GM23338 (cell line): ENCODE measurements at regions not wholly inside any gene's neighbourhood (a gene's known extent, or its start where the extent isn't known, plus 50 kb on each side); places are given as distances from the start of the nearest gene placed in this dataset.

Source experiments
- ATAC-seq: fragments of 200-7000 bp; cut with Tn5 transposase; 3 replicates; pipeline ENCODE4 v1.9.1; 2020
- DNase-seq: peaks from one replicate; pipeline ENCODE4 v3.0.0-alpha.2; 2015; ENCODE audit warnings: low spot score
- H2AFZ ChIP-seq: fragments of 200-600 bp; sonication (generic); 2 replicates; pipeline ENCODE4 v1.8.0; 2016; ENCODE audit warnings: antibody characterized with exemption, mild to moderate bottlenecking, moderate library complexity
- H3F3A ChIP-seq: fragments of 200-600 bp; sonication (generic); replicated peaks from 2 replicates; pipeline ENCODE4 v1.8.0; 2017; ENCODE audit warnings: antibody characterized with exemption, mixed run types, low read depth
- H3K27ac ChIP-seq: fragments of 200-600 bp; sonication (generic); 2 replicates; pipeline ENCODE4 v1.6.1; 2016; ENCODE audit warnings: low read depth
- H3K27me3 ChIP-seq: fragments of 200-600 bp; sonication (generic); 2 replicates; pipeline ENCODE4 v1.8.0; 2016; ENCODE audit warnings: mild to moderate bottlenecking, mixed run types, moderate library complexity; ENCODE audit not compliant: insufficient read depth
- H3K36me3 ChIP-seq: fragments of 200-600 bp; sonication (generic); 2 replicates; pipeline ENCODE4 v1.8.0; 2016; ENCODE audit warnings: mild to moderate bottlenecking; ENCODE audit not compliant: insufficient read depth
- H3K4me1 ChIP-seq: fragments of 200-600 bp; sonication (generic); 2 replicates; pipeline ENCODE4 v1.8.0; 2016; ENCODE audit warnings: mild to moderate bottlenecking, moderate library complexity; ENCODE audit not compliant: insufficient read depth
- H3K4me2 ChIP-seq: fragments of 200-600 bp; sonication (generic); 2 replicates; pipeline ENCODE4 v1.7.1; 2017; ENCODE audit warnings: mixed run types
- H3K4me3 ChIP-seq: fragments of 200-600 bp; sonication (generic); 2 replicates; pipeline ENCODE4 v1.6.1; 2016; ENCODE audit warnings: mixed run types
- H3K79me2 ChIP-seq: fragments of 200-600 bp; sonication (generic); replicated peaks from 2 replicates; pipeline ENCODE4 v1.8.0; 2017; ENCODE audit warnings: mild to moderate bottlenecking; ENCODE audit not compliant: insufficient read depth
- H3K9me2 ChIP-seq: fragments of 200-600 bp; sonication (generic); 2 replicates; pipeline ENCODE4 v1.8.0; 2017; ENCODE audit not compliant: insufficient read depth
- H4K20me1 ChIP-seq: fragments of 200-600 bp; sonication (generic); replicated peaks from 2 replicates; pipeline ENCODE4 v1.8.0; 2017; ENCODE audit warnings: mild to moderate bottlenecking; ENCODE audit not compliant: insufficient read depth
- H3K27ac Mint-ChIP-seq: 2 replicates; pipeline ENCODE4 v1.8.0; 2020; ENCODE audit warnings: inconsistent platforms, mild to moderate bottlenecking, moderate library complexity, mixed read lengths
- H3K27me3 Mint-ChIP-seq: 3 replicates; pipeline ENCODE4 v1.8.0; 2022; ENCODE audit warnings: low read depth, mild to moderate bottlenecking, moderate library complexity, mixed read lengths, inconsistent platforms; ENCODE audit not compliant: insufficient read depth, poor library complexity
- H3K36me3 Mint-ChIP-seq: 3 replicates; pipeline ENCODE4 v1.8.0; 2021; ENCODE audit warnings: low read depth, mild to moderate bottlenecking, inconsistent platforms, moderate library complexity, mixed read lengths
- H3K4me1 Mint-ChIP-seq: 3 replicates; pipeline ENCODE4 v1.8.0; 2020; ENCODE audit warnings: mild to moderate bottlenecking, inconsistent platforms, mixed read lengths
- H3K4me3 Mint-ChIP-seq: 3 replicates; pipeline ENCODE4 v1.8.0; 2021; ENCODE audit warnings: moderate library complexity, mild to moderate bottlenecking, inconsistent platforms, mixed read lengths
- H3K9me3 Mint-ChIP-seq: 3 replicates; pipeline ENCODE4 v1.8.0; 2020; ENCODE audit warnings: moderate library complexity, mild to moderate bottlenecking, inconsistent platforms, mixed read lengths
- CREB1 ChIP-seq: fragments of 250-450 bp; sonication (Bioruptor Pico); IDR thresholded peaks from 2 replicates; pipeline ENCODE4 v1.5.0; 2020; ENCODE audit warnings: low read depth, mild to moderate bottlenecking, moderate library complexity
- EZH2 ChIP-seq: fragments of 200-600 bp; sonication (generic); IDR thresholded peaks from one replicate; pipeline ENCODE4 v1.8.0; 2017; ENCODE audit warnings: antibody characterized with exemption, mild to moderate bottlenecking, low read depth; ENCODE audit not compliant: unreplicated experiment
- EZH2phosphoT487 ChIP-seq: fragments of 200-600 bp; sonication (generic); IDR thresholded peaks from one replicate; pipeline ENCODE4 v1.8.1; 2018; ENCODE audit warnings: antibody characterized with exemption; ENCODE audit not compliant: unreplicated experiment
- JUNB ChIP-seq: IDR thresholded peaks from one replicate; pipeline ENCODE4 v1.6.1; 2016; ENCODE audit warnings: antibody characterized with exemption; ENCODE audit not compliant: unreplicated experiment
- NANOG ChIP-seq: IDR thresholded peaks from 2 replicates; pipeline ENCODE4 v1.6.1; 2016; ENCODE audit warnings: antibody characterized with exemption, borderline replicate concordance
- STAT1 ChIP-seq: IDR thresholded peaks from one replicate; pipeline ENCODE4 v1.6.1; 2016; ENCODE audit warnings: antibody characterized with exemption; ENCODE audit not compliant: unreplicated experiment
- ZNF114 ChIP-seq: fragments of 250-450 bp; sonication (Bioruptor Pico); IDR thresholded peaks from 2 replicates; pipeline ENCODE4 v1.5.0; 2020; ENCODE audit warnings: mild to moderate bottlenecking, moderate library complexity
- ZNF331 ChIP-seq: fragments of 250-450 bp; sonication (Bioruptor Pico); IDR thresholded peaks from 2 replicates; pipeline ENCODE4 v1.5.0; 2020; ENCODE audit warnings: low read depth, mild to moderate bottlenecking, moderate library complexity
- TF ChIP-seq, protein P1 (sequence below): IDR thresholded peaks from 2 replicates; pipeline ENCODE4 v1.6.1; 2016; ENCODE audit warnings: antibody characterized with exemption
- TF ChIP-seq, protein P2 (sequence below): fragments of 250-450 bp; sonication (Bioruptor Pico); IDR thresholded peaks from 2 replicates; pipeline ENCODE4 v1.5.0; 2020; ENCODE audit warnings: mild to moderate bottlenecking, moderate library complexity

DNA sequence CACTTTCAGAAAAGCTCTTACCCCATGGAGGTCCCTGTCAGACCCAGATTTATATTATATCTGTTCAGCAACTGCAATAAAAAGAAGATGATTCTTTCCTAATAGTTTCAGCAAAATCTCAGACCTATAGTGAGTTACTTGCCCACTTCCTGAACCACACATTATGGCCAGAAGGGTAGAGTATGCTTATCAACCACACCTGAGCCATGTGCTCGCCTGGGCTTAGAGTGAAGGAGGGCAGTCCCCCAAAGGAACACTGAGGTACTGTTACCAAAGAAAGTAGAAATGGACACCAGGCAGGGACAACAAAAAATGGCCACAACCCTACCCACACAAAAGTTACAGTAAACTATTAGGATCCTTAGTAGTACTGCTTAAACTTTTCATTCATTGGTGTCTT lies 128.7 kb downstream of the ZNF608 start (continued):
- TF ChIP-seq STAT1 (no peak), NANOG (no peak), ZNF114 (no peak), ZNF331 (CRISPR knock-in tag) (no peak)

DNA sequence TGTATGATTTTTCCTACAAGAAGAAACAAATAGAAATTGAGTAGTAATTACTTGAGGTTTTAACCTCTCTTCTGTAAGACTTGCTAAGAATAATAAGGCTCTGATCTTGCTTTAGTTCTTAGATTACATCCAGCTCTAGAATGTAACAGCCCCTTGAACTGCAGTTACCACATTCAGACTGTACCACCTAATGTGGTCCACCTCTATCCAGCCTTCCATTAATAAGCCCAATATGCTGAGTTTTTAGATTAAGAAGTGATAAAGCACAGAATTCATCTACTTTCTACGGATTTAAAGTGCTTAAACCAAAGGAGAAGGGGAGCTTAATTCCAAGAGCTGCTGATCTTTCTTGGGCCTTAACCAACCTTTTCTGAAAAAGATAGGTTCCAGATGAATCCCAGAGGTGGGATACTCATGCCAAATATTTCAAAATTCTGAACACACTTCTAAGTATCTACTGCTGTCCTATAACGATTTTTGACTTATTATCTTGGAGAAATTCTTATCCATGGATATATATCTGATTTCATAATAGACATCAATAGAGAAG lies 131.5 kb downstream of the ZNF608 start:
- no peak overlapping the region for H3K27ac Mint-ChIP-seq

More for the DNA sequence above, 131.5 kb downstream of the ZNF608 start:
- Histone ChIP-seq H3K4me2 (no peak overlapping the region), H3K4me1 (no peaks in the 10 kb centered on the region), H3K27me3 (no peaks in the 10 kb centered on the region), H2AFZ (no peak overlapping the region), H3K36me3 (no peaks in the 10 kb centered on the region), H3K9me2 (peaks cover 8% of the 10 kb centered on the region; the same call in 1 of the 2 replicates), H3F3A (no peaks in the 10 kb centered on the region), H3K4me3 (no peak overlapping the region), H3K27ac (no peak overlapping the region), H4K20me1 (no peaks in the 10 kb centered on the region), H3K79me2 (no peaks in the 10 kb centered on the region)
- Mint-ChIP-seq H3K4me1 (peaks cover 11% of the 10 kb centered on the region; the same call in 2 of the 3 replicates), H3K9me3 (no peaks in the 10 kb centered on the region), H3K36me3 (0 out of 3 replicates have a peak, but pooled peaks cover 2% of the 10 kb centered on the region), H3K27me3 (peaks cover 3% of the 10 kb centered on the region), H3K4me3 (no peak overlapping the region)
- no peak for DNase-seq
- no peak for ATAC-seq
- TF ChIP-seq STAT1 (no peak), CREB1 (no peak), JUNB (no peak), ZNF331 (CRISPR knock-in tag) (no peak), NANOG (no peak), EZH2 (no peak), EZH2phosphoT487 (no peak)
- TF ChIP-seq, protein P1, sequence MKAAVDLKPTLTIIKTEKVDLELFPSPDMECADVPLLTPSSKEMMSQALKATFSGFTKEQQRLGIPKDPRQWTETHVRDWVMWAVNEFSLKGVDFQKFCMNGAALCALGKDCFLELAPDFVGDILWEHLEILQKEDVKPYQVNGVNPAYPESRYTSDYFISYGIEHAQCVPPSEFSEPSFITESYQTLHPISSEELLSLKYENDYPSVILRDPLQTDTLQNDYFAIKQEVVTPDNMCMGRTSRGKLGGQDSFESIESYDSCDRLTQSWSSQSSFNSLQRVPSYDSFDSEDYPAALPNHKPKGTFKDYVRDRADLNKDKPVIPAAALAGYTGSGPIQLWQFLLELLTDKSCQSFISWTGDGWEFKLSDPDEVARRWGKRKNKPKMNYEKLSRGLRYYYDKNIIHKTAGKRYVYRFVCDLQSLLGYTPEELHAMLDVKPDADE = no peak
- TF ChIP-seq, protein P2, sequence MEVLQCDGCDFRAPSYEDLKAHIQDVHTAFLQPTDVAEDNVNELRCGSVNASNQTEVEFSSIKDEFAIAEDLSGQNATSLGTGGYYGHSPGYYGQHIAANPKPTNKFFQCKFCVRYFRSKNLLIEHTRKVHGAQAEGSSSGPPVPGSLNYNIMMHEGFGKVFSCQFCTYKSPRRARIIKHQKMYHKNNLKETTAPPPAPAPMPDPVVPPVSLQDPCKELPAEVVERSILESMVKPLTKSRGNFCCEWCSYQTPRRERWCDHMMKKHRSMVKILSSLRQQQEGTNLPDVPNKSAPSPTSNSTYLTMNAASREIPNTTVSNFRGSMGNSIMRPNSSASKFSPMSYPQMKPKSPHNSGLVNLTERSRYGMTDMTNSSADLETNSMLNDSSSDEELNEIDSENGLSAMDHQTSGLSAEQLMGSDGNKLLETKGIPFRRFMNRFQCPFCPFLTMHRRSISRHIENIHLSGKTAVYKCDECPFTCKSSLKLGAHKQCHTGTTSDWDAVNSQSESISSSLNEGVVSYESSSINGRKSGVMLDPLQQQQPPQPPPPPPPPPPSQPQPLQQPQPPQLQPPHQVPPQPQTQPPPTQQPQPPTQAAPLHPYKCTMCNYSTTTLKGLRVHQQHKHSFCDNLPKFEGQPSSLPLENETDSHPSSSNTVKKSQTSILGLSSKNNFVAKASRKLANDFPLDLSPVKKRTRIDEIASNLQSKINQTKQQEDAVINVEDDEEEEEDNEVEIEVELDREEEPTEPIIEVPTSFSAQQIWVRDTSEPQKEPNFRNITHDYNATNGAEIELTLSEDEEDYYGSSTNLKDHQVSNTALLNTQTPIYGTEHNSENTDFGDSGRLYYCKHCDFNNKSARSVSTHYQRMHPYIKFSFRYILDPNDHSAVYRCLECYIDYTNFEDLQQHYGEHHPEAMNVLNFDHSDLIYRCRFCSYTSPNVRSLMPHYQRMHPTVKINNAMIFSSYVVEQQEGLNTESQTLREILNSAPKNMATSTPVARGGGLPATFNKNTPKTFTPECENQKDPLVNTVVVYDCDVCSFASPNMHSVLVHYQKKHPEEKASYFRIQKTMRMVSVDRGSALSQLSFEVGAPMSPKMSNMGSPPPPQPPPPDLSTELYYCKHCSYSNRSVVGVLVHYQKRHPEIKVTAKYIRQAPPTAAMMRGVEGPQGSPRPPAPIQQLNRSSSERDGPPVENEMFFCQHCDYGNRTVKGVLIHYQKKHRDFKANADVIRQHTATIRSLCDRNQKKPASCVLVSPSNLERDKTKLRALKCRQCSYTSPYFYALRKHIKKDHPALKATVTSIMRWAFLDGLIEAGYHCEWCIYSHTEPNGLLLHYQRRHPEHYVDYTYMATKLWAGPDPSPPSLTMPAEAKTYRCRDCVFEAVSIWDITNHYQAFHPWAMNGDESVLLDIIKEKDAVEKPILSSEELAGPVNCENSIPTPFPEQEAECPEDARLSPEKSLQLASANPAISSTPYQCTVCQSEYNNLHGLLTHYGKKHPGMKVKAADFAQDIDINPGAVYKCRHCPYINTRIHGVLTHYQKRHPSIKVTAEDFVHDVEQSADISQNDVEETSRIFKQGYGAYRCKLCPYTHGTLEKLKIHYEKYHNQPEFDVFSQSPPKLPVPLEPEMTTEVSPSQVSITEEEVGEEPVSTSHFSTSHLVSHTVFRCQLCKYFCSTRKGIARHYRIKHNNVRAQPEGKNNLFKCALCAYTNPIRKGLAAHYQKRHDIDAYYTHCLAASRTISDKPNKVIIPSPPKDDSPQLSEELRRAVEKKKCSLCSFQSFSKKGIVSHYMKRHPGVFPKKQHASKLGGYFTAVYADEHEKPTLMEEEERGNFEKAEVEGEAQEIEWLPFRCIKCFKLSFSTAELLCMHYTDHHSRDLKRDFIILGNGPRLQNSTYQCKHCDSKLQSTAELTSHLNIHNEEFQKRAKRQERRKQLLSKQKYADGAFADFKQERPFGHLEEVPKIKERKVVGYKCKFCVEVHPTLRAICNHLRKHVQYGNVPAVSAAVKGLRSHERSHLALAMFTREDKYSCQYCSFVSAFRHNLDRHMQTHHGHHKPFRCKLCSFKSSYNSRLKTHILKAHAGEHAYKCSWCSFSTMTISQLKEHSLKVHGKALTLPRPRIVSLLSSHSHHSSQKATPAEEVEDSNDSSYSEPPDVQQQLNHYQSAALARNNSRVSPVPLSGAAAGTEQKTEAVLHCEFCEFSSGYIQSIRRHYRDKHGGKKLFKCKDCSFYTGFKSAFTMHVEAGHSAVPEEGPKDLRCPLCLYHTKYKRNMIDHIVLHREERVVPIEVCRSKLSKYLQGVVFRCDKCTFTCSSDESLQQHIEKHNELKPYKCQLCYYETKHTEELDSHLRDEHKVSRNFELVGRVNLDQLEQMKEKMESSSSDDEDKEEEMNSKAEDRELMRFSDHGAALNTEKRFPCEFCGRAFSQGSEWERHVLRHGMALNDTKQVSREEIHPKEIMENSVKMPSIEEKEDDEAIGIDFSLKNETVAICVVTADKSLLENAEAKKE (CRISPR knock-in tag) = no peak
